Testis (tissue), 2 donors: ENCODE measurements at regions not wholly inside any gene's neighbourhood (a gene's known extent, or its start where the extent isn't known, plus 50 kb on each side); places are given as distances from the start of the nearest gene placed in this dataset.

ENCODE experiments used
- DNase-seq: peaks from one replicate; pipeline ENCODE4 v3.0.0-alpha.2; 2019
- H3K27ac ChIP-seq, 2 donors: fragments of 200-600 bp; sonication (generic); one replicate each; pipeline ENCODE4 v1.5.1; 2019
- H3K27me3 ChIP-seq: fragments of 200-600 bp; sonication (generic); one replicate; pipeline ENCODE4 v1.5.1; 2019
- H3K36me3 ChIP-seq: fragments of 200-600 bp; sonication (generic); one replicate; pipeline ENCODE4 v1.5.1; 2017; ENCODE audit warnings: low read depth; ENCODE audit errors: missing control alignments
- H3K4me1 ChIP-seq: fragments of 200-600 bp; sonication (generic); one replicate; pipeline ENCODE4 v1.5.1; 2019
- H3K4me3 ChIP-seq, 2 donors: fragments of 200-600 bp; sonication (generic); one replicate each; pipeline ENCODE4 v1.5.1; 2017 to 2019
- H3K9me3 ChIP-seq: fragments of 200-600 bp; sonication (generic); one replicate; pipeline ENCODE4 v1.5.1; 2017
- POLR2A ChIP-seq: fragments of 450-650 bp; IDR thresholded peaks from one replicate; pipeline ENCODE4 v1.6.1; 2017; ENCODE audit warnings: antibody characterized with exemption, mild to moderate bottlenecking, moderate library complexity
- WGBS, 2 donors: methylation state at CpG; one replicate each; pipeline ENCODE4 v1.1.5; 2018; 5-methylcytosine and 5-hydroxymethylcytosine counted together
- intact Hi-C: fragments of 100-400 bp; cut with DNase I; formaldehyde crosslinking; loops from one replicate; pipeline ENCODE4 v1.15.1; 2023; ENCODE audit warnings: low total_unique reads
- TF ChIP-seq, protein P1 (sequence below), 3 experiments: fragments of 450-650 bp in 2 of 3; fragments of 200-600 bp in 1 of 3; sonication (generic) in 1 of 3; IDR thresholded peaks; one replicate each; pipeline ENCODE4 v1.5.1; 2016 to 2019; ENCODE audit warnings: antibody characterized with exemption in 3 of 3, mild to moderate bottlenecking in 2 of 3, moderate library complexity in 1 of 3

DNA sequence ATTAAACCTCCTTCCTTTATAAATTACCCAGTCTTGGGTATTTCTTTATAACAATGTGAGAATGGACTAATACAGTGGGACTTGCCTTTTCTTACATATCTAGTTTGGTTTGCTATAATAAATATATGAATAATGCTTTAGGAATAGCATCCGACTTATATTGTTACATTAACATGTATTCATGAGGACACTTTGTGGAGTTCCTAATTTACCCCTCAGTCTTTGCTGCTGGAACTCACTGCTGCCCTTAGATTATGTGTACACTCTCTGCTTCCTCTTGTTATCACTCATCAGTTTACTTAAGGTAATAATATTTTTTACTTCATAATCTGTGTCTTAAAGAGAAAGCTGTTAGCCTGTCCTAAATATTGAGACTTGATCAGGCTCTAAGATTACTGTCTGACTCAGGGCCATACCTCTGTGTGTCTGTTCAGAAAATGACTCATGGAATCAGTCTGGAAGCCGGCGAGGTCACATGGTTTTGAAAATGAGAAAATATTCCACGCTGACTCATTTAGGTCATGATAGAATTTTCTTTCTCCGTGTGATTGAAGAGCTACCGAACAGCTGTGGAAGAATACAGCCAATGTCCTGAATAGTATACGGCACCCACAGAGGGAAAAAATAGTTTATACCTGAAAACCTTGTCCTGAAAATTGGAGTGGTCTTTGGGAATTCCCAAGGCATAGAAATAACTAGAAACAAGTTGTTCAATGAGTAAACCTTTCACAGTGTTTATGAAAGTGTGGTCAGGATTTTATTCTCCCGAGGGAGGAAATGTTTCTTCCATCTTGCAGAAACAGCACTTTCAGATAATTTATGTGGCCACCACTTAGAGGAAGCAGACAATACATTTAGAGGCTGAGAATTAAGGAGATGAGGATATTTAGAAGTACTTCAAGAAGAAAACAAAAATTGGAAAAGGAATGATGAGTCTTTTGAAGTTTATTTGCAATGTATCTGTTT, 156.4 kb downstream of the DSEL start:
- TF ChIP-seq POLR2A: no peak
- TF ChIP-seq, protein P1, sequence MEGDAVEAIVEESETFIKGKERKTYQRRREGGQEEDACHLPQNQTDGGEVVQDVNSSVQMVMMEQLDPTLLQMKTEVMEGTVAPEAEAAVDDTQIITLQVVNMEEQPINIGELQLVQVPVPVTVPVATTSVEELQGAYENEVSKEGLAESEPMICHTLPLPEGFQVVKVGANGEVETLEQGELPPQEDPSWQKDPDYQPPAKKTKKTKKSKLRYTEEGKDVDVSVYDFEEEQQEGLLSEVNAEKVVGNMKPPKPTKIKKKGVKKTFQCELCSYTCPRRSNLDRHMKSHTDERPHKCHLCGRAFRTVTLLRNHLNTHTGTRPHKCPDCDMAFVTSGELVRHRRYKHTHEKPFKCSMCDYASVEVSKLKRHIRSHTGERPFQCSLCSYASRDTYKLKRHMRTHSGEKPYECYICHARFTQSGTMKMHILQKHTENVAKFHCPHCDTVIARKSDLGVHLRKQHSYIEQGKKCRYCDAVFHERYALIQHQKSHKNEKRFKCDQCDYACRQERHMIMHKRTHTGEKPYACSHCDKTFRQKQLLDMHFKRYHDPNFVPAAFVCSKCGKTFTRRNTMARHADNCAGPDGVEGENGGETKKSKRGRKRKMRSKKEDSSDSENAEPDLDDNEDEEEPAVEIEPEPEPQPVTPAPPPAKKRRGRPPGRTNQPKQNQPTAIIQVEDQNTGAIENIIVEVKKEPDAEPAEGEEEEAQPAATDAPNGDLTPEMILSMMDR (IDR thresholded peaks at IDR 0.05): no peak
- peaks cover 3% of the 10 kb centered on the region for H3K4me1 ChIP-seq
- H3K9me3 ChIP-seq: no peaks in the 10 kb centered on the region
- no peak overlapping the region for H3K4me3 ChIP-seq
- no peaks in the 10 kb centered on the region for H3K36me3 ChIP-seq
- H3K27ac ChIP-seq: peak overlapping the region in 1 of 2 donors; percentile 71
- 33 to 53% methylated on average over 8 of the region's 8 CpGs for WGBS, 2 donors
- intact Hi-C loops: no loop called here
- peak; percentile 67 for DNase-seq
- H3K27me3 ChIP-seq: no peaks in the 10 kb centered on the region

DNA sequence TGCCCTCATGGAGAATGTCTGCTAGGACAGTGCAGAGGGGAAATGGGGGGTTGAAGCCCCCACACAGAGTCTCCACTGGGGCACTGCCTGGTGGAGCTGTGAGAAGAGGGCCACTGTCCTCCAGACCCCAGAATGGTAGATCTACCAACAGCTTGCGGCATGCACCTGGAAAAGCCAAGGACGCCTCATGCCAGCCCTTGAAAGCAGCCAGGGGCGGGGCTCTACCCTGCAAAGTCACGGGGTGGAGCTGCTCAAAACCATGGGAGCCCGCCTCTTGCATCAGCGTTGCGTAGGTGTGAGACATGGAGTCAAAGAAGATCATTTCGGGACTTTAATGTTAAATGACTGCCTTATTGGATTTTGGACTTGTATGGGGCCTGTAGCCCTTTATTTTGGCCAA, 157.6 kb downstream of the DSEL start:
- Histone ChIP-seq H3K9me3 (no peaks in the 10 kb centered on the region), H3K27me3 (no peaks in the 10 kb centered on the region), H3K4me1 (peaks cover 3% of the 10 kb centered on the region), H3K27ac (no peak overlapping the region), H3K36me3 (no peaks in the 10 kb centered on the region), H3K4me3 (no peak overlapping the region)
- TF ChIP-seq POLR2A: no peak
- intact Hi-C loops: no loop called here
- no peak for DNase-seq
- WGBS, 2 donors: 86 to 95% methylated on average over 8 of the region's 8 CpGs

DNA sequence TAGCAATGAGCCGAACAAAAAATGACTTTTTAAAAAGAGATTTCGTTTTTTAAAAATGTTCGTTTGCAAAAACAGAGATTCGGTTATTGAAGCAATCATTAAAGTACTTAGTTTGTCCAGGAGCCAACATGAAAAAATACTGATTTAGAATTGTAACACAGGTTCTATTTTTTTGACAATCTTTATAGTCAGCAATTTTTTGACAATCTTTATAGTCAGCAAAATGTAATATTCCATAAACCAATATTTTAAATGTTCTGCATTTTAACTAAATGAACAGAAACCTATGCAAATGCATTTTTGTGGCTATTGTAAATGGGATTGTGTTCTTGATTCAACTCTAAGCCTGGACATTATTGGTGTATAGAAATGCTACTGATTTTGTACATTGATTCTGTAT, 161.8 kb downstream of the DSEL start:
- 94% methylated on average over 4 of the region's 4 CpGs for WGBS, 2 donors
- TF ChIP-seq, protein P1 (IDR thresholded peaks at IDR 0.05): no peak
- no peak for TF ChIP-seq POLR2A
- intact Hi-C loops: no loop called here
- Histone ChIP-seq H3K4me3 (no peak overlapping the region), H3K36me3 (no peaks in the 10 kb centered on the region), H3K9me3 (no peaks in the 10 kb centered on the region), H3K27me3 (no peaks in the 10 kb centered on the region), H3K27ac (no peak overlapping the region), H3K4me1 (no peaks in the 10 kb centered on the region)
- no peak for DNase-seq

DNA sequence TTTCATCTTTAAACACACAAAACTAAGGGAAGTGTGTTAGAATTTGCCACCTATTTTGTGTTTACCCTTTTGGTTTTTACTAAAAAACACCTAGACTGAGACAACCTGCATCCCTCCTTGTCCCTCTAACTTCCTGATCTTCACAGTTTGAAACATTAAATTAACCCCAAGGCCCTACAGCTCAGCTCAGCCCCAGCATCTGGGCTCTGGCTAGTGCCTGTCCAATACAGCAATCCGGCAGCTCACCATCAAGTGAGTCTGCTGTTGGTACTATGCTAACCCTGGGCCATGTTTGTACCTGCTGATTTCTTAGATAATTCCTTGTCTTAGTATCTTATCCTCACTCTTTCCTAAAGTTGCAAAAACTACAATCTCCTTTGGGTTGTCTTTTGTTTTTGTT, 162.4 kb downstream of the DSEL start:
- no peak overlapping the region for H3K4me3 ChIP-seq
- TF ChIP-seq, protein P1 (IDR thresholded peaks at IDR 0.05): no peak
- no peak for TF ChIP-seq POLR2A

DNA sequence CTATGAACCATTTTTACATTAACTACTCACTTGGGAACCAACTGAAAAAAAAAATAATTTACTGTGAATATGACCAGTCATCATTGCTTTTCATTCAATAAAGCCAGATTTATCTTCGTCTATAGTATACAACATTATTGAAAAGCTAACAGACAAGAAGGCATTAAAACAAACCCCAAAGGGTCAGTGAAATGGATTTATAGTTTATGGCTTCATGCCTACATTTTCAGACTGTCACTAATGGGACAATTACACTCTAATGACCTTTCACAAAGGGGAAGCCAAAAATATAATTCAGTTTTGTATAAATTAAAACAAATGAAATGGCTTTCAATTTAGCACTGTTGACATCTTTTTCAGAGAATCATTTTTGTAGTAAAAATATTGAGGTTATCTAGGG, 169.1 kb downstream of the DSEL start:
- Histone ChIP-seq H3K4me1 (no peaks in the 10 kb centered on the region), H3K27me3 (no peaks in the 10 kb centered on the region), H3K36me3 (no peaks in the 10 kb centered on the region), H3K27ac (no peak overlapping the region), H3K9me3 (no peaks in the 10 kb centered on the region), H3K4me3 (no peak overlapping the region)
- TF ChIP-seq, protein P1 (IDR thresholded peaks at IDR 0.05): no peak
- TF ChIP-seq POLR2A: no peak
- no peak for DNase-seq
- intact Hi-C loops: no loop called here
- WGBS, 2 donors: 67 to 71% methylated on average over 1 of the region's 1 CpG

More for the DNA sequence above, 162.4 kb downstream of the DSEL start:
- Histone ChIP-seq H3K27ac (no peak overlapping the region), H3K4me1 (no peaks in the 10 kb centered on the region), H3K36me3 (no peaks in the 10 kb centered on the region), H3K27me3 (no peaks in the 10 kb centered on the region), H3K9me3 (no peaks in the 10 kb centered on the region)
- intact Hi-C loops: no loop called here
- 0% methylated on average over 1 of the region's 1 CpG for WGBS, 2 donors
- DNase-seq: no peak
